GM12891 (cell line): ENCODE measurements at regions not wholly inside any gene's neighbourhood (a gene's known extent, or its start where the extent isn't known, plus 50 kb on each side); places are given as distances from the start of the nearest gene placed in this dataset.

Experiments
- DNase-seq: peaks from one replicate; pipeline ENCODE4 v3.0.0; 2011; ENCODE audit warnings: low spot score; ENCODE audit not compliant: insufficient read length
- FAIRE-seq: peaks from 2 replicates; lab custom pipeline; 2011; peaks lifted over from hg19 to GRCh38; lab: Jason Lieb, UNC
- PAX5 ChIP-seq: IDR thresholded peaks from 2 replicates; pipeline ENCODE4 v1.6.1; 2011; ENCODE audit warnings: low read length, moderate library complexity, mild to moderate bottlenecking; ENCODE audit not compliant: insufficient read depth, severe bottlenecking
- POLR2A ChIP-seq: IDR thresholded peaks from 2 replicates; pipeline ENCODE4 v1.6.1; 2011; ENCODE audit warnings: low read depth, low read length, control low read depth
- POLR2AphosphoS5 ChIP-seq: IDR thresholded peaks from 2 replicates; pipeline ENCODE4 v1.6.1; 2011; ENCODE audit warnings: low read depth, low read length, control low read depth
- POU2F2 ChIP-seq: IDR thresholded peaks from 2 replicates; pipeline ENCODE4 v1.6.1; 2011; ENCODE audit warnings: low read depth, mild to moderate bottlenecking, control low read depth, low read length, moderate library complexity
- SPI1 ChIP-seq: IDR thresholded peaks from 2 replicates; pipeline ENCODE4 v1.6.1; 2011; ENCODE audit warnings: low read depth, low read length, control low read depth
- TAF1 ChIP-seq: IDR thresholded peaks from 2 replicates; pipeline ENCODE4 v1.6.1; 2011; ENCODE audit warnings: low read depth, low read length, control low read depth

- TF ChIP-seq SPI1, result no peak
- TF ChIP-seq PAX5, result no peak
- TF ChIP-seq POLR2A, result no peak
- no peak for TF ChIP-seq POU2F2
- no peak for TF ChIP-seq POLR2AphosphoS5
- no peak for TF ChIP-seq TAF1
- DNase-seq, result no peak
- FAIRE-seq, result no peak
These were observed 208.3 kb upstream of the HDAC4 start for GRCh38 chr2:239609162-239609561.

GRCh38 chr2:239608723-239609122 is 207.9 kb upstream of the HDAC4 start:
- TF ChIP-seq SPI1, result no peak
- TF ChIP-seq POLR2AphosphoS5, result no peak
- TF ChIP-seq TAF1, result no peak
- TF ChIP-seq POLR2A, result no peak
- no peak for TF ChIP-seq PAX5
- TF ChIP-seq POU2F2, result no peak
- FAIRE-seq (no peak), DNase-seq (no peak)

- TF ChIP-seq TAF1 (no peak), POLR2AphosphoS5 (no peak), PAX5 (no peak), POLR2A (no peak), SPI1 (no peak), POU2F2 (no peak)
- DNase-seq, result no peak
- FAIRE-seq, result no peak
These were observed 207.4 kb upstream of the HDAC4 start for GRCh38 chr2:239608260-239608659.

- FAIRE-seq, result no peak
- no peak for DNase-seq
- TF ChIP-seq POLR2AphosphoS5, result no peak
- TF ChIP-seq POU2F2, result no peak
- no peak for TF ChIP-seq PAX5
- no peak for TF ChIP-seq SPI1
- TF ChIP-seq TAF1, result no peak
- no peak for TF ChIP-seq POLR2A
These were observed 206.8 kb upstream of the HDAC4 start for GRCh38 chr2:239607517-239608191.

- no peak for DNase-seq
- no peak for FAIRE-seq
These were observed 206.1 kb upstream of the HDAC4 start for GRCh38 chr2:239606741-239607516.

GRCh38 chr2:239605976-239606375 is 205.2 kb upstream of the HDAC4 start:
- TF ChIP-seq POU2F2 (no peak), SPI1 (no peak), PAX5 (no peak), TAF1 (no peak), POLR2AphosphoS5 (no peak), POLR2A (no peak)
- FAIRE-seq (no peak), DNase-seq (no peak)

More at GRCh38 chr2:239606741-239607516, 206.1 kb upstream of the HDAC4 start:
- TF ChIP-seq POU2F2 (no peak), POLR2AphosphoS5 (no peak), PAX5 (no peak), TAF1 (no peak), POLR2A (no peak), SPI1 (no peak)

GRCh38 chr2:239605409-239605808 is 204.6 kb upstream of the HDAC4 start:
- no peak for TF ChIP-seq POLR2AphosphoS5
- TF ChIP-seq TAF1, result no peak
- no peak for TF ChIP-seq POLR2A
- no peak for TF ChIP-seq SPI1
- TF ChIP-seq PAX5, result no peak
- TF ChIP-seq POU2F2, result no peak
- no peak for FAIRE-seq
- no peak for DNase-seq

- no peak for TF ChIP-seq POLR2AphosphoS5
- TF ChIP-seq TAF1, result no peak
- no peak for TF ChIP-seq POLR2A
- no peak for TF ChIP-seq PAX5
- no peak for TF ChIP-seq SPI1
- no peak for TF ChIP-seq POU2F2
- FAIRE-seq, result no peak
- no peak for DNase-seq
These were observed 204.0 kb upstream of the HDAC4 start for GRCh38 chr2:239604861-239605260.

- FAIRE-seq (no peak), DNase-seq (no peak)
- no peak for TF ChIP-seq POU2F2
- no peak for TF ChIP-seq TAF1
- TF ChIP-seq PAX5, result no peak
- TF ChIP-seq POLR2AphosphoS5, result no peak
- TF ChIP-seq POLR2A, result no peak
- TF ChIP-seq SPI1, result no peak
These were observed 202.9 kb upstream of the HDAC4 start for GRCh38 chr2:239603411-239604356.
